ENCODE measurements at regions not wholly inside any gene's neighbourhood (a gene's known extent, or its start where the extent isn't known, plus 50 kb on each side); places are given as distances from the start of the nearest gene placed in this dataset.
A peak's percentile ranks its signal among the peaks of the same experiment; 100 is the strongest.

- TF ChIP-seq CTCF (IDR thresholded peaks at IDR 0.05; ENCODE audit: low read depth, low read length, missing control alignments): no peak
- H3K4me3 ChIP-seq (ENCODE audit: low read depth, low read length): no peak overlapping the region
- in situ Hi-C loops (cut with HindIII; ENCODE audit: low sequenced_read_pairs): loop anchor here (25.0 kb wide), 1 partner anchor 571 kb away; the partner anchor contains the start of gene NPR3
- no peak for DNase-seq (ENCODE audit: low read depth)
These were observed 157.5 kb upstream of the TARS1 start for GRCh38 chr5:33283243-33283642.

- in situ Hi-C loops (cut with HindIII; ENCODE audit: low sequenced_read_pairs): loop anchor here (25.0 kb wide), 1 partner anchor 572 kb away; the partner anchor contains the start of gene NPR3
- no peak for DNase-seq (ENCODE audit: low read depth)
- no peak for TF ChIP-seq CTCF (IDR thresholded peaks at IDR 0.05; ENCODE audit: low read depth, low read length, missing control alignments)
- H3K4me3 ChIP-seq (ENCODE audit: low read depth, low read length): no peak overlapping the region
These were observed 156.1 kb upstream of the TARS1 start for GRCh38 chr5:33284681-33285080.

- TF ChIP-seq CTCF (IDR thresholded peaks at IDR 0.05; ENCODE audit: low read depth, low read length, missing control alignments): no peak
- in situ Hi-C loops (cut with HindIII; ENCODE audit: low sequenced_read_pairs): loop anchor here (25.0 kb wide), 1 partner anchor 575 kb away; the partner anchor contains the start of gene NPR3
- no peak overlapping the region for H3K4me3 ChIP-seq (ENCODE audit: low read depth, low read length)
- no peak for DNase-seq (ENCODE audit: low read depth)
These were observed 153.5 kb upstream of the TARS1 start for GRCh38 chr5:33287242-33287641.

- in situ Hi-C loops (cut with HindIII; ENCODE audit: low sequenced_read_pairs): loop anchor here (25.0 kb wide), 1 partner anchor 579 kb away; the partner anchor contains the start of gene NPR3
- DNase-seq (ENCODE audit: low read depth): no peak
- no peak overlapping the region for H3K4me3 ChIP-seq (ENCODE audit: low read depth, low read length)
- TF ChIP-seq CTCF (IDR thresholded peaks at IDR 0.05; ENCODE audit: low read depth, low read length, missing control alignments): no peak
These were observed 149.4 kb upstream of the TARS1 start for GRCh38 chr5:33291216-33292000.

- no peak overlapping the region for H3K4me3 ChIP-seq (ENCODE audit: low read depth, low read length)
- no peak for DNase-seq (ENCODE audit: low read depth)
- in situ Hi-C loops (cut with HindIII; ENCODE audit: low sequenced_read_pairs): loop anchor here (25.0 kb wide), 1 partner anchor 585 kb away; the partner anchor contains the start of gene NPR3
- TF ChIP-seq CTCF (IDR thresholded peaks at IDR 0.05; ENCODE audit: low read depth, low read length, missing control alignments): no peak
These were observed 143.0 kb upstream of the TARS1 start for GRCh38 chr5:33297760-33298216.

- in situ Hi-C loops (cut with HindIII; ENCODE audit: low sequenced_read_pairs): loop anchor here (25.0 kb wide), 1 partner anchor 587 kb away; the partner anchor contains the start of gene NPR3
- peak; percentile 49 for TF ChIP-seq CTCF (IDR thresholded peaks at IDR 0.05; ENCODE audit: low read depth, low read length, missing control alignments)
- no peak for DNase-seq (ENCODE audit: low read depth)
- no peak overlapping the region for H3K4me3 ChIP-seq (ENCODE audit: low read depth, low read length)
These were observed 141.1 kb upstream of the TARS1 start for GRCh38 chr5:33299621-33300208.

Measured in astrocyte of the cerebellum (primary cell).